ENCODE measurements at regions not wholly inside any gene's neighbourhood (a gene's known extent, or its start where the extent isn't known, plus 50 kb on each side); places are given as distances from the start of the nearest gene placed in this dataset.
"Not testable (repeated sequence)": the region's sequence is repeated elsewhere in the genome, so short reads cannot be mapped to it uniquely, and the experiment has no call there.

GRCh38 chr7:69244701-69245100, 353.6 kb upstream of the AUTS2 start:
- Histone ChIP-seq H3K4me2 (ENCODE audit: low read length) (no peak overlapping the region), H3K4me1 (ENCODE audit: insufficient read depth, low read length) (no peaks in the 10 kb centered on the region), H3K9me3 (ENCODE audit: low read length) (no peaks in the 10 kb centered on the region), H3K27ac (ENCODE audit: low read length) (no peak overlapping the region), H4K20me1 (ENCODE audit: low read length) (no peaks in the 10 kb centered on the region), H3K79me2 (ENCODE audit: low read length) (no peaks in the 10 kb centered on the region), H3F3A (ENCODE audit: low read length, unreplicated experiment) (no peaks in the 10 kb centered on the region), H3K4me3 (ENCODE audit: low read length) (no peak overlapping the region), H3K9ac (ENCODE audit: low read length) (no peak overlapping the region), H3K27me3 (ENCODE audit: low read length) (no peaks in the 10 kb centered on the region), H3K36me3 (ENCODE audit: low read depth, low read length) (no peaks in the 10 kb centered on the region), H2AFZ (ENCODE audit: low read length) (no peak overlapping the region), H3K9me2 (replicated peaks; ENCODE audit: low read length) (no peaks in the 10 kb centered on the region)
- intact Hi-C loops (cut with micrococcal nuclease): no loop called here
- no TSS peak for BruUV-seq (replicated peaks)
- ChIA-PET POLR2A (ENCODE audit: unreplicated experiment) (no interaction called here), CTCF (no interaction called here)
- DNase-seq (no peak), ATAC-seq (no peak)
- TF ChIP-seq EZH2phosphoT487 (IDR thresholded peaks at IDR 0.05; ENCODE audit: borderline replicate concordance, low read length): no peak
- no peak for TF ChIP-seq EZH2 (IDR thresholded peaks at IDR 0.05; ENCODE audit: low read length, unreplicated experiment)
- no peak for TF ChIP-seq CTCF (conservative IDR thresholded peaks at IDR 0.05; ENCODE audit: low read depth, low read length)

- intact Hi-C loops (cut with micrococcal nuclease): no loop called here
Observed at GRCh38 chr7:69245646-69246045, 352.6 kb upstream of the AUTS2 start.

GRCh38 chr7:69246758-69247157, 351.5 kb upstream of the AUTS2 start:
- Histone ChIP-seq H3K79me2 (ENCODE audit: low read length) (no peaks in the 10 kb centered on the region), H3K4me2 (ENCODE audit: low read length) (no peak overlapping the region), H3K9me2 (replicated peaks; ENCODE audit: low read length) (no peaks in the 10 kb centered on the region), H3K9ac (ENCODE audit: low read length) (no peak overlapping the region), H3K27me3 (ENCODE audit: low read length) (no peaks in the 10 kb centered on the region), H3K4me3 (ENCODE audit: low read length) (no peak overlapping the region), H4K20me1 (ENCODE audit: low read length) (no peaks in the 10 kb centered on the region), H3K36me3 (ENCODE audit: low read depth, low read length) (no peaks in the 10 kb centered on the region), H3K9me3 (ENCODE audit: low read length) (no peaks in the 10 kb centered on the region), H3K27ac (ENCODE audit: low read length) (no peak overlapping the region), H2AFZ (ENCODE audit: low read length) (no peak overlapping the region), H3F3A (ENCODE audit: low read length, unreplicated experiment) (no peaks in the 10 kb centered on the region), H3K4me1 (ENCODE audit: insufficient read depth, low read length) (no peaks in the 10 kb centered on the region)
- ATAC-seq: no peak
- no peak for DNase-seq
- ChIA-PET POLR2A (ENCODE audit: unreplicated experiment) (no interaction called here), CTCF (no interaction called here)
- intact Hi-C loops (cut with micrococcal nuclease): no loop called here
- no TSS peak for BruUV-seq (replicated peaks)
- TF ChIP-seq EZH2 (IDR thresholded peaks at IDR 0.05; ENCODE audit: low read length, unreplicated experiment) (no peak), CTCF (conservative IDR thresholded peaks at IDR 0.05; ENCODE audit: low read depth, low read length) (no peak), EZH2phosphoT487 (IDR thresholded peaks at IDR 0.05; ENCODE audit: borderline replicate concordance, low read length) (no peak)

More at GRCh38 chr7:69245646-69246045, 352.6 kb upstream of the AUTS2 start:
- no TSS peak for BruUV-seq (replicated peaks)
- Histone ChIP-seq H3K27me3 (ENCODE audit: low read length) (no peaks in the 10 kb centered on the region), H3K9me3 (ENCODE audit: low read length) (no peaks in the 10 kb centered on the region), H4K20me1 (ENCODE audit: low read length) (no peaks in the 10 kb centered on the region), H3K4me2 (ENCODE audit: low read length) (no peak overlapping the region), H3F3A (ENCODE audit: low read length, unreplicated experiment) (no peaks in the 10 kb centered on the region), H3K36me3 (ENCODE audit: low read depth, low read length) (no peaks in the 10 kb centered on the region), H3K79me2 (ENCODE audit: low read length) (no peaks in the 10 kb centered on the region), H3K4me3 (ENCODE audit: low read length) (no peak overlapping the region), H3K27ac (ENCODE audit: low read length) (no peak overlapping the region), H2AFZ (ENCODE audit: low read length) (no peak overlapping the region), H3K4me1 (ENCODE audit: insufficient read depth, low read length) (no peaks in the 10 kb centered on the region), H3K9ac (ENCODE audit: low read length) (no peak overlapping the region), H3K9me2 (replicated peaks; ENCODE audit: low read length) (no peaks in the 10 kb centered on the region)
- DNase-seq (no peak), ATAC-seq (no peak)
- ChIA-PET POLR2A (ENCODE audit: unreplicated experiment) (no interaction called here), CTCF (no interaction called here)
- TF ChIP-seq EZH2phosphoT487 (IDR thresholded peaks at IDR 0.05; ENCODE audit: borderline replicate concordance, low read length): no peak
- TF ChIP-seq CTCF (conservative IDR thresholded peaks at IDR 0.05; ENCODE audit: low read depth, low read length): no peak
- TF ChIP-seq EZH2 (IDR thresholded peaks at IDR 0.05; ENCODE audit: low read length, unreplicated experiment): no peak

GRCh38 chr7:69248382-69248828, 349.9 kb upstream of the AUTS2 start:
- POLR2A ChIA-PET (ENCODE audit: unreplicated experiment); CTCF ChIA-PET; H3K4me1 ChIP-seq (ENCODE audit: insufficient read depth, low read length): not testable (repeated sequence)

More at GRCh38 chr7:69248382-69248828, 349.9 kb upstream of the AUTS2 start:
- H3K9me2 ChIP-seq (replicated peaks; ENCODE audit: low read length); DNase-seq; intact Hi-C loops (cut with micrococcal nuclease); H3K4me2 ChIP-seq (ENCODE audit: low read length); H4K20me1 ChIP-seq (ENCODE audit: low read length); H3K36me3 ChIP-seq (ENCODE audit: low read depth, low read length); H3K27ac ChIP-seq (ENCODE audit: low read length); H2AFZ ChIP-seq (ENCODE audit: low read length); H3F3A ChIP-seq (ENCODE audit: low read length, unreplicated experiment); H3K79me2 ChIP-seq (ENCODE audit: low read length); H3K27me3 ChIP-seq (ENCODE audit: low read length); H3K9ac ChIP-seq (ENCODE audit: low read length); H3K9me3 ChIP-seq (ENCODE audit: low read length); ATAC-seq; H3K4me3 ChIP-seq (ENCODE audit: low read length); BruUV-seq (replicated peaks): not testable (repeated sequence)
